WERI-Rb-1 (cell line): ENCODE measurements at regions not wholly inside any gene's neighbourhood (a gene's known extent, or its start where the extent isn't known, plus 50 kb on each side); places are given as distances from the start of the nearest gene placed in this dataset.

Experiments
- DNase-seq: peaks from one replicate; pipeline ENCODE4 v3.0.0-alpha.2; 2020
- H3K27ac ChIP-seq: fragments of 250-450 bp; sonication (Bioruptor Pico); 2 replicates; pipeline ENCODE4 v1.5.1; 2020; ENCODE audit warnings: mild to moderate bottlenecking, moderate library complexity
- H3K27me3 ChIP-seq: fragments of 250-450 bp; sonication (Bioruptor Pico); 2 replicates; pipeline ENCODE4 v1.5.1; 2021; ENCODE audit warnings: mild to moderate bottlenecking, low read depth, moderate library complexity; ENCODE audit not compliant: insufficient read depth, severe bottlenecking
- H3K36me3 ChIP-seq: fragments of 250-450 bp; sonication (Bioruptor Pico); 2 replicates; pipeline ENCODE4 v1.5.1; 2020; ENCODE audit warnings: mild to moderate bottlenecking, moderate library complexity
- H3K4me3 ChIP-seq: 2 replicates; pipeline ENCODE4 v1.5.1; 2011; ENCODE audit warnings: low read depth, mild to moderate bottlenecking, control low read depth, low read length
- H3K9me3 ChIP-seq: fragments of 250-450 bp; sonication (Bioruptor Pico); 2 replicates; pipeline ENCODE4 v1.5.1; 2021; ENCODE audit warnings: mild to moderate bottlenecking, moderate library complexity; ENCODE audit not compliant: severe bottlenecking
- CTCF ChIP-seq: IDR thresholded peaks from 2 replicates; pipeline ENCODE4 v1.5.1; 2011; ENCODE audit warnings: low read depth, mild to moderate bottlenecking, control low read depth, inconsistent platforms, low read length

- H3K9me3 ChIP-seq = no peaks in the 10 kb centered on the region
- no peak overlapping the region for H3K4me3 ChIP-seq
- no peaks in the 10 kb centered on the region for H3K36me3 ChIP-seq
- no peak for TF ChIP-seq CTCF
- H3K27me3 ChIP-seq = no peaks in the 10 kb centered on the region
- DNase-seq = no peak
- no peak overlapping the region for H3K27ac ChIP-seq
Measured at GRCh38 chr10:94218493-94219183, 144.1 kb downstream of the NOC3L start.

DNA sequence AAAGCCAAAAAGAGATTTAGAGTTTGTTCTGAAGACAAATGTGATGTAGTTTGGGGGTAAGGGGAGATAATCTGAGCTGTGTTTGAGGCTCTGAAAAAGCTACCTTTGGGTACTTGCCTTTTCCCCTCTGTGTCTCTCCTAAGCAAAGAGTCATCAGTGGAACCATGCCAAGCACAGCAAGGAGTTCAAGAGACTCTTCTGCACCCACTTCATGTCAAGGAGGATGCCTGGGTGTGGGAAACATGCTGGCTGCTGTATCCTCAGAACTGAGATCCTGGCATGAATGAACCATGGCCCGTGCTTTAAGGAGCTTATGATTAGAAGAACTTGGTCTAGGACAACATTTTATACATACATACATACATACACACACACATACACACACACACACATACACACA, 142.9 kb downstream of the NOC3L start:
- no peak overlapping the region for H3K27ac ChIP-seq
- DNase-seq = no peak
- TF ChIP-seq CTCF = no peak
- H3K27me3 ChIP-seq = no peaks in the 10 kb centered on the region
- H3K36me3 ChIP-seq = no peaks in the 10 kb centered on the region
- H3K9me3 ChIP-seq = no peaks in the 10 kb centered on the region
- H3K4me3 ChIP-seq = no peak overlapping the region

- H3K27me3 ChIP-seq = no peaks in the 10 kb centered on the region
- no peak for TF ChIP-seq CTCF
- H3K9me3 ChIP-seq = no peaks in the 10 kb centered on the region
- H3K4me3 ChIP-seq = no peak overlapping the region
- DNase-seq = no peak
- no peak overlapping the region for H3K27ac ChIP-seq
- H3K36me3 ChIP-seq = no peaks in the 10 kb centered on the region
Measured at GRCh38 chr10:94220717-94221116, 142.0 kb downstream of the NOC3L start.

DNA sequence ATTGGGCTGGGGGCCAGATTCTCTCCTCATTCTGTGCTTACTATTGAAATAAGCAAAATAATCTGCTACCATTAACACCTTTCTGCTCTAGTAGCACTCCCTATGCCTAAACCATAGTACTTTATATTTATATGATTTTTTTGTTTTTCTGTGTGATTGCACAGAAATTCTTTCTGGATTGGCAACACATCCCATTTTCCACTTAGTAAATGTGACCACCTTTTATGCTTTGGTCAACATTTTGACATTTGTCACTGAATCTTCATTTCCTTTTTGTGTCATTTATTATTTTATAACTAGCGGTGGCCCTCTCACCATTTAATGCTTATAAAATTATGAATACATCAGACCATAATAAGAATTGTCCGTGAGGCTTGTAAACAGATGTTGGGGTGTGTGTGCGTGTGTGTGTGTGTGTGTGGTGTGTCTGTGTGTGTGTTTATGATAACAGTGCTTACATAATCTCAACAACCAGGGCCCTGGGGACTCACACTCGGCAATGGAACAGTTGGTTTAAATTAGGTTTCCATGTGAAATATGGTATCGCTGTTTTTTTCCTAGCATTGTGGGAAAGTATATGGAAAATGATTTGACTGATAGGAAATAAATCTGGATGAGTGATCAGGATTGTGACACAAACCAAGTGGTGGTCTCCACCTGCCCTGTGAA, 138.9 kb downstream of the NOC3L start:
- no peak overlapping the region for H3K4me3 ChIP-seq
- H3K36me3 ChIP-seq = no peaks in the 10 kb centered on the region
- H3K27ac ChIP-seq = no peak overlapping the region
- DNase-seq = no peak
- H3K27me3 ChIP-seq = no peaks in the 10 kb centered on the region
- no peaks in the 10 kb centered on the region for H3K9me3 ChIP-seq
- TF ChIP-seq CTCF = no peak

GRCh38 chr10:94224656-94225055, 138.1 kb downstream of the NOC3L start:
- Histone ChIP-seq H3K27ac (no peak overlapping the region), H3K27me3 (no peaks in the 10 kb centered on the region)
- DNase-seq = no peak

More at GRCh38 chr10:94224656-94225055, 138.1 kb downstream of the NOC3L start:
- Histone ChIP-seq H3K4me3 (no peak overlapping the region), H3K9me3 (no peaks in the 10 kb centered on the region), H3K36me3 (no peaks in the 10 kb centered on the region)
- no peak for TF ChIP-seq CTCF
